DMS53 treated with DMSO at 0.1 percent for 48 hours (cell line): ENCODE measurements at regions not wholly inside any gene's neighbourhood (a gene's known extent, or its start where the extent isn't known, plus 50 kb on each side); places are given as distances from the start of the nearest gene placed in this dataset.
"Not testable (repeated sequence)": the region's sequence is repeated elsewhere in the genome, so short reads cannot be mapped to it uniquely, and the experiment has no call there.

Experiments
- DNase-seq: peaks from one replicate; lab custom pipeline; 2025; ENCODE audit not compliant: unreplicated experiment; lab: John Stamatoyannopoulos, UW

DNA sequence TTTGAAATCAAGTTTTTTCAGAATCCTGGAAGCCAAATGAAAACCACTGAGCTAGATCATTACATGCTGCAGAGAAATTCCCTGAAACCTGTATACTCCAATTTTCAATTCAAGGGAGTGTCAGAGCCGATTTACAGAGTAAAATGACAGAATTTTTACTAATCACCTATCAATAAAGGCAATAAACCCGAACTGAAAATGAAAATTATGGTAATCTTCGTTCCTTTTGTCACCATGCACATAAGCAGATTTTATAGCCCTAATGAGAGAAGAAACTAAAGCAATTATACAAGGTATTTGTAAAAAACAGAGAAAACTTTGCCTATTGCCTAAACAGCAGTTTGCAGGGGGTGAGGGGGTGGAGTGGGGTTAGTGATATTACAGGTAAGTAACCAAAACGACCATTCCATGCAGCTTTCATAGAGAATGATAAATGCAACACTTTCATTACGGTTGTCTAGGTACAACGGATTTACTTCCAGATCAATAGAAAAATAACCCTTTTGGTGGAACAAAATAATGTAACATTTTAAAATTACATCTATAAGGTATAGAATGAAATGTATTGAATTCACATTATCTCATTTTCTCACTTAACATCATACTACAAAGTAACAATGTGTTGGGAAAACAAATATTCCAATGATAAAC is 115.2 kb upstream of the BEND6 start:
- no peak for DNase-seq

GRCh38 chr6:56838965-56839364 is 115.9 kb upstream of the BEND6 start:
- no peak for DNase-seq

DNA sequence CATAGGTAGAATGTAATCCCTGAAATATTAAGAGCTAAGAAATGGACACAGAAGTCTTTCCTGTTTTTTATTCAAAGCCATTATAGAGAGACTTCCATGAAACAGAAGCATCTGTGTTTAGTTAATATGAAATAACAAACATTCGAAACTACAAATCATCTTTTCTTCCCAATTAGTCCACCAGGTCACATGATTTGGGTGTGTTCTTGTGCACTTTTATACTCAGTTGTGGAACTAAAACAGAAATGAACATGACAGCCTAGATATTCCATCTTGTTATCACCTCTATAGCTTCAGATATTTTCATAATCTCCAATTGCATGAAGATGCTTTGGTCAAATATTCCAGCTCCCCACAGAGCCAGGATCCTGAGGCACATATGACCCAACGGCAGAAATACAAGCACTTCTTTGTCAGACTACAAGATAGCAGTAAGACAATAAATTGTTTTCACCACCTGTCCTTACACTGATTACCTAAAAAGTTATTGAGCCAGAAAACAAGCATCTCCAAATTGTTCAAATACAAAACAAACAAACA is 116.8 kb upstream of the BEND6 start:
- no peak for DNase-seq

GRCh38 chr6:56837322-56837894 is 117.5 kb upstream of the BEND6 start:
- no peak for DNase-seq

DNA sequence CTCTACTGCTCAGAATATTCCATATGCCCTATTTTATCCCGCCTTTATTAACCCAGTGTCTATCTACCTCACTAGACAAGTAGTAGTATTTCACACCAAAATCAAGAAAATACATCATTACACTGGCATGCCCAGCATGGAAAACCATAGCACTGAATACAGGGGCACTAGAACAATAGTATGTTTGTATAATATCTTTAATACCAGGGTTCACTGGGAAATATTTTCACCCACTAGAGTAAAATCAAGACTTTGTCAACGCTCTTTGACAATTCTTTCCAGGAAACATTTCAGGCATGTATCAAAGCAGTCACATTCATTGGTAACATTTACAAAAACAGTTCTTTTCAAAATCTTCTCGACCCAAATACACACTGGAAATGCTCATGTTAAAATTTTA is 119.3 kb upstream of the BEND6 start:
- no peak for DNase-seq

- no peak for DNase-seq
These were observed 121.0 kb upstream of the BEND6 start for GRCh38 chr6:56833873-56834272.

- no peak for DNase-seq
These were observed 121.6 kb upstream of the BEND6 start for GRCh38 chr6:56833127-56833791.

- no peak for DNase-seq
These were observed 122.7 kb upstream of the BEND6 start for GRCh38 chr6:56832225-56832624.

DNA sequence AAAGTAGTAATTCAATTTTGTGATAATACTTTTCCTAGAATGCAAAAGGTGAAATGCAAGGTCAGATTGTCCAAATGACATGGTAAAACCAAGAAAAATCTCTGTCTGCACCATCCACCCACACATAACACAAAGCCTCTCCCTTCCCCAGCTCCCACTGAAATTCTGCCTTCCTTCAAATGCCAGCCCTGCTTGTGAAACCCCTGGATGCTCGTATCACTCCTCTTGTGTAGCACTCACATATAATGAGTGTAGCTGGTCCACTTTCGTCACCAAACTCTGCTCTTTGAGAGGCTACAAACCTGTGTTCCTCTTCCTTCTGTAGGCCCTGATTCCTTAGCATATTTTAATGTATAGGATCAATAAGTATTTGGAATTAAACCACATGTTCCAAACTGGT is 123.6 kb upstream of the BEND6 start:
- no peak for DNase-seq

DNA sequence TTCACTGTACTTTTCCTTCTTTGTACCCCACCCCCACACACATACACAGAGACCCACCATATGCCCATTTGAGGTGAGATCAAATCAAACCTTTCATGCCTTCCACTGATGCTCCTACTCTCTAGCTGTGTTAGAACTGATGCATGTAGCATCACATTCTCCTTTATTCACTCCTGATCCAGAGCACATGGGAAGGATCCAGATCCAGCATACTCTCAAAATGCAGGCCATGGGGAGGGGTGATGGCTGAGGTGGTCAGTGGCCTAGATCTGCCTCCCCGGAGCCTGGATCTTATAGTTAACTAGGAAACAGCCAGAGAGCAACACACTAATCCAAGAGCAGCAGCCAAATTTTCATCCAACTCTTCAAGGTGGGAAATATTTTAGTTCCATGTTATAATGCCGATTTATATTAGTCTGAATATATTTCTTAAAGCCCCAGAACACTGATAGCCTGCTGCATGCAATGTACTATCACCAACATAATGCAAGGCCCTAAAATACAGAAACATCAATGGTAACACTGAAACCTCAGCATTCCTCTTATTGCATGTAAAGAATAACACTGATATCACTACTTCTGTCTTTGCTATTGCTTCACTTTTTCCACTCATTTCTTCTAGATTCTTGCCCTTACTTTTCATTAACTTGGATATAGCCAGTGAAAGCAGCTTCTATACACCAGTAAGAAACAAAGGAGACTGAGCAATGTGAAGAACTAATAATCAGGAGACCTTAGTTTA is 126.8 kb upstream of the BEND6 start:
- DNase-seq, result no peak

- DNase-seq, result not testable (repeated sequence)
These were observed 130.5 kb upstream of the BEND6 start for GRCh38 chr6:56824431-56824830.

DNA sequence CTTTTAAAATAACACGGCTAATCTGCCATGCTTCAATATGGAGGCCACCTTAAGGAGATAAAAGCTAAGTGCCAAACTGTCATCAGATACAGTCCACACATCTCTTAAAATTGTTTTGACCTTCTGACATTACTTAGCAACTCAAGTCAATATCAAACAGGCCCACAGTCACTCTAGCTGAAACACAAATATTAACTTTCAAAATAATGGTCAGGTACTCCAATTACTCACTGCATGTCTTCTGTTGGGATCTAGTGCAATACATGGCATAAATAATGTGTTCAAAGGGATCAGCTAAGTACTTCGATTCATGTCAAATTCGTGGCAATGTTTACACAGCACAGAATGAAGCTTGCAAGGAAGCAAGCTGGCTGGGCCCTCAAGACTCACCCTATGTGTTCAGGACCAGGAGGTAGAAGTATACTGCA is 133.9 kb upstream of the BEND6 start:
- peak; percentile 72 for DNase-seq

GRCh38 chr6:56820060-56820459 is 134.8 kb upstream of the BEND6 start:
- no peak for DNase-seq

GRCh38 chr6:56819604-56820003 is 135.3 kb upstream of the BEND6 start:
- DNase-seq, result no peak

DNA sequence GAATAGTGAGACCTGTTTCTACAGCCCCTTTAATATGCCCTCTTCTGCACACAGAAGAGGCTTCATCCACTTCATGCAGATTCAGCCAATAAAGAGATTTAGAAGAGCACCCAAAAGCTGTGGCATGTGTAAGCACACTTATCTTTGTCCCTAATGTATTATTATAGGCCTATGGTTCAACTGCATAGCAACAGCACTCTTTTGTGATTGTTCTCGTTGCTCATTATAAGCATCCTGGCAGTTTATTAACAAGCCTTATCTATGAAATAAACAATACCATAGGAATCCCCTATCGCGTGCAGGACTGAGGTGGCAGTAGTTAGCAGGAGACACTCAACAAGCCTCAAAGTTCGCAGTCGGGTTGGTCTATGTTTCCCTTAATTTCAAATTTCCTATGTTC is 138.5 kb upstream of the BEND6 start:
- no peak for DNase-seq

- no peak for DNase-seq
These were observed 139.5 kb upstream of the BEND6 start for GRCh38 chr6:56815436-56815835.

DNA sequence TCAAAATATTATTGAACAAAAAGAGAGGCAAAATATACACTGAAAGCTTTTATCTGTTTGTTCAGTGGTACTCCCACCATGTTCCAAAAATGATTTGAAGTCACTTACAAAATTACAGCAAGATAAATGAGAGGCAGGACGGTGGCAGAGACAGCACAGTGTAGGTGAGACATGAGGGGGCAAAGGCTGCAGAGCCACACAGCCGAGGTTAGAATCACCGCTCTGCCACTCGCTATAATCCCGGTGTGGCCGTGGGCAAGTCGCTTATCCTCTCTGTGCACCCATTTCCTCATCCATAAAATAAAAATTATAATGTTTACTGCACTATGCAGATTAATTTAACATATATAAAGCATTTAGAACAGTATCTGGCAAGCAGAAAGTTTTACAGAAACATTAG is 140.1 kb upstream of the BEND6 start:
- DNase-seq, result no peak

- no peak for DNase-seq
These were observed 140.6 kb upstream of the BEND6 start for GRCh38 chr6:56814308-56814707.

- DNase-seq, result not testable (repeated sequence)
These were observed 142.1 kb upstream of the BEND6 start for GRCh38 chr6:56812851-56813250.

DNA sequence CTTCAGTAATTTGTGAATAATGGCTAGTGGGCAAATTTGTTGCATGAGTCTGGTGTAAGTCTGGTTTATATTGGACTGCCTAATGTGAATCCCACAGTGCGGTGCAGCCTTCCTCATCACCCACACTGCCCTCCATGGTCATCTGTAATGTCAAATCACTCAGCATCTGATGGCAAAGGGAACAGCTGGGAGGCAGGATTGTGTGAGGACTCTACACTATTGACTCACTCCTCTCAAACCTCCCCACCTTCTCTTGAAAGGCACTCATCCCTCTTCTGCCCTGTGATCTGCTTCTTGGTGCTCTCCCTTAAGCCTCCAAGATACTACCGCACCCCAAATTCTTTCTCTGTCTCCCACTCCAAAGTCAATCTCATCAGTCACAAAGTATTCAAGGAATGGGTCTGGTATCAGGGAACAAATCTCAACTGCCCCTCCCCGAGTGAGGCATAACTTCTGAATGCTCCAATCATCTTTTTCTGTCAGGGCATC is 146.0 kb upstream of the BEND6 start:
- DNase-seq, result peak; percentile 22

DNA sequence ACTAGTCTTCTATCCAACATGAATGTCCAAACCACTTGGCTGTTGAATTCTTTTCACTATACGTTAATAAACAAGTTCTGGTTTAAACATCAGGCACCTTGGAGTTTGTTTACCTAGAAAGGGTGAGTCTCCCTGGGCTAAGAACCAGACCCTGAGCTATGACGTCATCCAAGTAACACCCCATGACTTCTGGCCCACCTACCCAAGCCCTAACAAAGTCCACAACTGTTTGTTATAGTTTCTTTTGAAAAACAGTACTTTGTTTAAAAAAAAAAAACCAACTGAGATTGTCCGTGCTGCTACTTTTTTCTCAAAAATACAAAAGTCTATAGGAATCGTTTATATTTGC is 146.9 kb upstream of the BEND6 start:
- no peak for DNase-seq
